PC-9 (cell line): ENCODE measurements at regions not wholly inside any gene's neighbourhood (a gene's known extent, or its start where the extent isn't known, plus 50 kb on each side); places are given as distances from the start of the nearest gene placed in this dataset.

Experiments used
- EZH2 ChIP-seq: fragments of 200-600 bp; sonication (generic); IDR thresholded peaks from 2 replicates; pipeline ENCODE4 v1.8.0; 2017; ENCODE audit warnings: antibody characterized with exemption, low read depth
- TF ChIP-seq, protein P1 (sequence below): fragments of 200-600 bp; sonication (generic); conservative IDR thresholded peaks from 2 replicates; pipeline ENCODE4 v1.6.1; 2017; ENCODE audit warnings: mixed run types, antibody characterized with exemption, mild to moderate bottlenecking, moderate library complexity

DNA sequence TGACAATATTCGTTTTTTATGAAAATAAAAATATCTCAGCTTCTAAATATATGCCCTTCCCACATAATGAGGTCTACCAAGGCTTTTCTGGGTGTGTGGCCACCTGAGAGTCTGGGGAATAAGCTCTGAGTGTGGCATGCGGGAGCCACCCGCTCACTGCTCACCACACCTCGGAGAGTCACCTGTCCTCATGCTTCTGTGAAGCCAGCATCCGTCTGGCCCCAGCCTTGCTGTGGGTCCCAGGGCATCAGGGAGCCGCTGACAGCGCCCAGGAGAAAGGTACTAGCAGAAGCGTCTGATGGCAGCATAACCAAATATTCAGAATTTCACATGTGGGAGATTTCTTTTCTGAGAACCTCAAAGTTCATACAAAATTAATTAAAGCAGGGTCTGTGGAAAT is 133.2 kb upstream of the IRX4 start:
- TF ChIP-seq, protein P1, sequence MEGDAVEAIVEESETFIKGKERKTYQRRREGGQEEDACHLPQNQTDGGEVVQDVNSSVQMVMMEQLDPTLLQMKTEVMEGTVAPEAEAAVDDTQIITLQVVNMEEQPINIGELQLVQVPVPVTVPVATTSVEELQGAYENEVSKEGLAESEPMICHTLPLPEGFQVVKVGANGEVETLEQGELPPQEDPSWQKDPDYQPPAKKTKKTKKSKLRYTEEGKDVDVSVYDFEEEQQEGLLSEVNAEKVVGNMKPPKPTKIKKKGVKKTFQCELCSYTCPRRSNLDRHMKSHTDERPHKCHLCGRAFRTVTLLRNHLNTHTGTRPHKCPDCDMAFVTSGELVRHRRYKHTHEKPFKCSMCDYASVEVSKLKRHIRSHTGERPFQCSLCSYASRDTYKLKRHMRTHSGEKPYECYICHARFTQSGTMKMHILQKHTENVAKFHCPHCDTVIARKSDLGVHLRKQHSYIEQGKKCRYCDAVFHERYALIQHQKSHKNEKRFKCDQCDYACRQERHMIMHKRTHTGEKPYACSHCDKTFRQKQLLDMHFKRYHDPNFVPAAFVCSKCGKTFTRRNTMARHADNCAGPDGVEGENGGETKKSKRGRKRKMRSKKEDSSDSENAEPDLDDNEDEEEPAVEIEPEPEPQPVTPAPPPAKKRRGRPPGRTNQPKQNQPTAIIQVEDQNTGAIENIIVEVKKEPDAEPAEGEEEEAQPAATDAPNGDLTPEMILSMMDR, result no peak
- TF ChIP-seq EZH2, result no peak
